HG03060 (cell line): ENCODE measurements at regions not wholly inside any gene's neighbourhood (a gene's known extent, or its start where the extent isn't known, plus 50 kb on each side); places are given as distances from the start of the nearest gene placed in this dataset.
"Not testable (repeated sequence)": the region's sequence is repeated elsewhere in the genome, so short reads cannot be mapped to it uniquely, and the experiment has no call there.

ENCODE experiments used
- ATAC-seq: cut with Tn5 transposase; IDR thresholded peaks from one replicate; pipeline ENCODE4 v1.9.1; 2021; ENCODE audit warnings: low read depth, moderate number of reproducible peaks; ENCODE audit not compliant: unreplicated experiment

DNA sequence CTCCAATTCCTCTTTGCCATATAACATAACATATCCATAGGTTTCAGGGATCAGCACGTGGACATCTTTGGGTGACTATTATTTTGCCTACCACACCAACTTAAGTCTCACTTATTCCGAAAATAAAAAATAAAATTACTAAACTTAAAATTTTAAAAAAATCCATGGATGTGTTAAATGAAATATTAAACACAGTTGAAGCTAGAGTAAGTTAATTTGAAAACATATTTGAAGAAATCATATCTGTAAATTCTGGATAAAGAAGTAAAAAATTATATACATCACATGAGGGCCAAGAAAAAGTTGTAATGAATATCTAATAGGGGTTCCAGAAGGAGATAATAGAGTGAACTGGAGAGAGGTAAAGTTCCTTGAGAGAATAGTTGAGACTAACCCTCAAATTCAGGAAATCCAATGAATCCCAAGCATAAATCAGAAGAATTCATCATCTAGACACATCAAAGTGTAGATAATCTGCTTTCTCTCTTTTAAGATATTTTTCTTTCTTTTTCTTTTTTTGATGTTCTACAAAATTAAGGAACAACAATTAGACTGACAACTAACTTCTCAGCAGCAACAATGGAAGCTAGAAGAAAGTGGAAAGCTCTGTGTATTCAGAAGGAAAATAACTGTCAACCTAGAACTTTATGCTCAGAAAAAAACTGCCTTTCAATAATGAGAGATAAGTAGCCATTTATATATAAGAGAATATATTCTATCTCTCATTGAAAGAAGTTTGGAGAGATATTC is 147.4 kb downstream of the ABHD5 start:
- no peak for ATAC-seq

DNA sequence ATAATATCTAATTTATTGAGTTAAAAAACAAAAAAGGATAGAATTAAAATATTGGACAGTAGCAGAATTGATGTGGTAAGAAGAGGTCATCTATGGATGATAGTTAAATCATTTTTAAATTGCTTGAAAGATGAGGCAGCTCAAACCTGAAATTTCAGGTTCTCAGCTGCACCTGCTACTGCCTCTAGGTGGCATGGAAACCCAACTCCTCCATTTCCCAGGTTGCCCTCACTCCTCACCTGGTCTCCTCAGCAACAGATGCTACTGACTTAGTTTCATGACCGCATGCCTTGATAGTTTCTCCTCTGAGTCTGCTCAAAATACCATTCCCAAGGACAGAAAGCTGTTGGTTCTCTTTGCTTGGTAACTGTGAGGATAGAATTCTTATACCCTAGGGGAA is 148.1 kb downstream of the ABHD5 start:
- no peak for ATAC-seq

DNA sequence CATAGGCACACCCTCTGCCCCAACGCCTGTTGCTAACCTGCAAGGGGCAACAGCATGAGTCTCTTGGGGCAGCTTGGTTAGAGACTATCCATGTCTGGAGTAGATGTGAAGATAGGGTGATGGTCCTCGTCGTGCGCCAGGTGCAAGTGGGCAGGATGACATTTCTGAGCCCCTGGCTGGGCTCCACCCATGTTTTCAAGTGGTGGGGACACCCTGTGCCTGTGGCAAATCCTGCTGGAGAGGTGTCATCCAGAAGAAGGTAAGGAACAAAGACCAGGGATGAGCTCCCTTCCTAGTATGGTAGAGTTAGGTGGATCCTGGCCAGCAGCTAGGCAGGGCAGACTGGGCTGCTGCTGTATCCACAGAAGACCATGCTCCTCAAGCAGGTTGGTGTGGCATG is 152.6 kb downstream of the ABHD5 start:
- no peak for ATAC-seq

DNA sequence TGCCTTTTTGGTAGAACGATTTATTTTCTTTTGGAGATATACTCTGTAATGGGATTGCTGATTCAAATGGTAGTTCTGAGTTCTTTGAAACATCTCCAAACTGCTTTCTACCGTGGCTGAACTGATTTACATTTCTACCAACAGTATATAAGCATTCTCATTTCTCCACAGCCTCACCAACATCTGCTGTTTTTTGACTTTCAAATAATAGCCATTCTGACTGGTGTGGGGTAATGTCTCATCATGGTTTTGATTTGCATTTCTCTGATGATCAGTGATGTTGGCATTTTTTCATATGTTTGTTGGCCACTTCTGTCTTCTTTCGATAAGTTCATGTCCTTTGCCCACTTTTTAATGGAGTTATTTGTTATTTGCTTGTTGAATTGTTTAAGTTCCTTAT is 154.0 kb downstream of the ABHD5 start:
- ATAC-seq, result no peak

DNA sequence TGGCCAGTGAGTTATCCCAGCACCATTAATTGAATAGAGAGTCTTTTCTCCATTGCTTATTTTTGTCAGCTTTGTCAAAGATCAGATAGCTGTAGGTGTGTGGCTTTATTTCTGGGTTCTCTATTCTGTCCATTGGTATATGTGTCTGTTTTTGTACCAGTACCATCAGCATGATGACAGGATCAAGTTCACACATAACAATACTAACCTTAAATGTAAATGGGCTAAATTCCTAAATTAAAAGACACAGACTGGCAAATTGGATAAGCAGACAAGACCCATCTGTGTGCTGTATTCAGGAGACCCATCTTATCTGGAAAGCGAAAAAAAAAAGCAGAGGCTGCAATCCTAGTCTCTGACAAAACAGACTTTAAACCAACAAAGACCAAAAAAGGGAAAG is 154.8 kb downstream of the ABHD5 start:
- ATAC-seq, result not testable (repeated sequence)

DNA sequence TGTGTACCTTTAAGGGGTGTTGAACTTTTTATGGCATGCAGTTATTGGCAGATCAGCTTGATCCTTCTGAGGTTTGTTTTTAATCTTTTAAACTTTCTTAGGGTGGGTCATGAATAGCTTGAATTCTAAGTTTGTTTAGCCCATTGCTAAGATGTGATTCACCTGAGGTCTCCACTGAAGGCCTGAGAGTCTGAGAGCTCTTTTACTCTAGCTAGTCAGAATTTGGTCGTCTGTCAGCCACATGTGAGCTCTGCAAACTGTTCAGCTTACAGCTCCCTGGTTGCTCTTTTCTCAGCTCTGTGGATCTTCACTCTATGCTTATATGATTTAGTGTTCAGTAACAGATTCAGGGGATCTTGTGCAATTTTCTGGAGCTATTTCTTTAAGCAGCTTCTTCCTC is 161.3 kb downstream of the ABHD5 start:
- no peak for ATAC-seq

DNA sequence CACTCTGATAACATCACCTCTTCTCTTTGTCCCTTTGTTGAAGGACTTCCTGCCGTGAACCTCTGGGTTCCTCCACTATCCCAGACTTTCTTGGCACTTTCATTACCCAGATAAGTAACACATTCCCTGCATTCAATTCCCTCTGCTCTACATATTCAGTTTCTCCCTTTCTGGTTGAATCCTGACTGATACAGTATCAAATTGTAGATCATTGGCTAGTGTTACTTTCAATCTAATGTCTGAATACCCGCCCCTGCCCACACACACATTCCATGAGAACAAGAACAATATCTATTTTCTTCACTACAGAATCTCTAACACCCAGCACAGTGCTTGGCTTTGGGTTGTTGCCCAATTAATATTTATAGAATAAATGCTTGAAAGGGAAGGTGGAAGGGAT is 163.5 kb downstream of the ABHD5 start:
- ATAC-seq, result no peak

DNA sequence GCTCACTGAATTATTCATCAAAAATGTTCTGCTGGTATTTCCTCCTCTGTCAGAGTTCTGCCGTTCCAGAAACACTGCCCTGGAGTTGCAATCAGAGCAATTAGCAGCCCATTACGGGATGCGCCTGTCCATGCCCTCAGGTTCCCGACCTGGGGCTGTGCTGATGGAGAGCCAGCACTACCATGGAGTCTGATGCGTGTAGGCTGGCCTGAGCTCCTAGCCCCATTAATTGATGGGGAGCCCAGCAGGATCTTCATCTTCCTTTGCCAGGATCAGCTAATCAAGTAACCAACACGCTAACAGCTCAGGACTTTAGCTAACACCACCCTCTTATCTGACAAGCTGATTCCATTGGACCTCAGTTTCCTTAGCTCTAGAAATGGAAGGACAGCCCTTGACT is 164.2 kb downstream of the ABHD5 start:
- no peak for ATAC-seq

DNA sequence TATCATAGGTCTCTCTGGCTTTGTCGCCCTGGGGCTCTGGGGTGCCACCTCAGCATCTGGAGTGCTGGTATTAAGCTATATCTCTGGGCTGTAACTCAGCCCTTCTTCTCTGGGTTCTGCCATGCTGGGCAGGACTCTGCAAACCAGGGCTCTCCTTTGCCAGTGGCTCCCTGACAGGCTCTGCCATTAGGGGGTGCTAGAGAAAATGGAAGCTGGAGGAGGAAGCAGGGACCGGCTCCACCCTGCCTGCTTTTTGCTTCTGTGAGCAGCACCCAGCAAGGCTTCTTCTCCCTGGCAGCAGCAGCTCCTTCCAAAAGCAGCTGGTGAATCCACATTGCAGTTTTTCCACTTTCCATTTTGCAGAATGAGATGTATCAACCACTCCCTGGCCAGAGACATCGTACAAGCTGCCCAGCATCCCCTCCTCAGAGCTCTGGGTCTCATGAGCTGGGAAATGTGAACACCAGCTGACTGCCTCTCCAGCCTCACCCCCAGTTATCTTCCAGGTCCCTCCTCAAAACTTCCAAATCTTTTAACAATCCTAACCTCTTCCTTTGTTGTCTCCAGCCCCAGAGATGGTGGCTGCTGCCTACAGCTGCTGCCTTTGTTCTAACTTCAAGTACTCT is 165.0 kb downstream of the ABHD5 start:
- no peak for ATAC-seq

DNA sequence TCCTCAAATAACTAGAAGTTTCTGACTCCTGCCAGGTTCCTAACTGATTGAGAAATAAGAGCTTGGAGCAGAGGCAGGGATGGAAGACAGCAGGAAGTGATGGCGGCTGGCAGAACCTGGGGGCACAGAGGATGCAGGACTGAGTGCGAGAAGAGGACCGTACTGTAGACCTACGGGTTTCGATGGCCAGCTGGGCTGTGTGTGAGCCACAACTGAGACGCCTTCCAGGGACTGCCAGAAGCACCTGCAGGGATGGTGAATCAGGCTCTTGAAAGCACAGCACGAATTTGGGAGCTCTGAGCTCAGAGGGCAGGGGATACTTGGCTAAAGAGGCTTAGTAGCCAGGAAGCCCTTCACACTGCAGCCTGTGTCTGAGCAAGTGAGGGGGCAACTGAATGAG is 165.6 kb downstream of the ABHD5 start:
- ATAC-seq, result no peak

DNA sequence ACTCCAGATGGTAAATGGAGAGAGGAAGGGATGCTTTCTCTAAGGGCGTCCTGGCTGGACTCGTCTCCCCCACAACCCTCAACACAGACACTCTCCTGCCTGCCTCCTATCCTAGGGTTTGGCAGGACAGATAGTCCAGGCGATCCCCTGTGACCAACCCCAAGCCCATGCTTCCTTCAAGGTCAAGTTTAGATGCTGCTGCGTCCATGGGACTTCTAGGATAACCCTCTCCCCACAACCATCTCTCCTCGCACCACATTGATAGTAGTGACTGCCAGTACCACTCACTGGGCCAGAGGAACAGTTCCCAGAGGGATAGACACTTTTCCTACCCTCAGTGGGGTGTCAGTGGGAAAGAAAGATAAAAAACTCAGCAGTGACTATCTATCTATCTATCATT is 166.0 kb downstream of the ABHD5 start:
- ATAC-seq, result no peak

DNA sequence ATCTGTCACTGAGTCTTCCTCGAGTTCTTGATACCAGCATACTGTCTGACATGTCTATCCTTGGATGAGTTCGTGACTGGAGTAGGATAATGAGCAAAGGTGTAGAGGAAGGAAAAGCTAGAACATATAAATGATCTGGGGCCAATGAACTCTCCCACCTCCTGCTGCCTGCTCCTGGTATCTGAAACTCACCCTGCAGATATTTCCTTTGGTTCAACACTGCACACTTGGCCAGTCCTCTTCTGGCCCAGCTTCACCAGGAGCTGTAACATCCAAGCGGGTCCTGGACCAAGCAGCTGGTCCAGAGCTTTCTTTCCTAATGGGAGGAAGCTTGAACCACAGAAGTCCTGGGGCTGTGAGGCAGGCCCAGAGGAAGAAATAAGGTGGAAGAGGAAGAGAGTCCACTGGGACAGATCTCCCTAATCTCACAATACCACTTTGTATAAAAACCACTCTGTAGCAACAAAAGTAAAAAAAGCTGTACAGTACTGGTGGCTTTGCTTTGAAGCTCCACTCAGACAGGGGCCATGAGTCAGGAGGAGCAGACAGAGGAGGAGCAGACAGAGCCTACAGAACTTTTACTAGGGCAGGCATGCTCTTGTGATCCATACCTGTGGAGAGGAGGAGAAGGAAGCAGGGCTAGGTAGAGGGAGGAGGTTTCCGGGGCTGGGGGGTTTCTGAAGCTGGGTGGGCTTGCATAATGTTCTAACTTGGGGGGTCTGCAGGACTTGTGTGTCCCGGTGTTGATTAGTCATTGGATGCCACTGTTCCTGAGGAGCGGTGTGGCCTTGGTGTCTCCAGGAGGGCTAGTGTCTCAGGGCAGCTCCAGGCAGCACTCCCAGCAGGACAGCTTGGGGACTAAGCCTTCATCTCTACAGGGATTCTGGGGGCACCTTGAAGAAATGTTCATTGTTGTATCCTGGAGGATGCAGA is 166.9 kb downstream of the ABHD5 start:
- no peak for ATAC-seq

DNA sequence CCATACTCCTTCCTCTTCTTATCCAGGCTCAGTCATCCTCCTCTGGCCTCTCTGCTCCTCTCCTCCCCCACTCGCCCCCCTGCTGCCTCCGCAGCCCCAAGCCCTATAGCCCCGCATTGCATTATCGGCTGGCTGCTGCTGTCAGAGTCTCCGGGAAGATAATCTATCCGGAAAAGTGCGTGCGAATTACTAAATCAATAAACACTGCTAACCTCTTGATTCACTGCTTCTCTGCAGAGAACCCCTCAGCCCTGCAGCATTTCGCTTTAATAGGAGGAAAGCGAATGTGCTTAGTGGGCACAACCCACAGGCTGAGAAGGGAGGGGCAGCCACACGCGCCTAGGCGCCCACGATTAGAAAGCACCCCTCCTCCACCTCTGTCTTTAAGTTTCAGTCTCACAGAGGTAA is 167.6 kb downstream of the ABHD5 start:
- ATAC-seq, result no peak

DNA sequence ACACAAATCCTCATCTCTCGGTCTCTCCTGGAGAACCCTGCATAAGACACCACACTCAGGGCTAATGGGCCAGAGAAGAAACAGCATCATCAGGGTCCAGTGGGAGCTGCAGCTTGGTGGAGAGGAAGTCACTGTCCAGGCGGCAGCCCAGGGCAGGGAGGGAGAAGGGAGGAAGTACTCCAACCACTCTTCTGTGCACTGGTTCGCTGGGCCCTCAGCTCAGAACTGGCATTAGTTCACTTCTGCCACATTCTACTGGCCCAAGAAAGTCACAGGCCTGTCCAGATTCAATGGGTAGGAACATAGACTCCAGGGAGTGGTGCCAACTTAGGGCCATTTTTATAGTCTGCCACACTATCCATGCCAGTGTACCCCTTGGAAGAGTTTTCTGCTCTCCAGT is 169.0 kb downstream of the ABHD5 start:
- ATAC-seq, result no peak

DNA sequence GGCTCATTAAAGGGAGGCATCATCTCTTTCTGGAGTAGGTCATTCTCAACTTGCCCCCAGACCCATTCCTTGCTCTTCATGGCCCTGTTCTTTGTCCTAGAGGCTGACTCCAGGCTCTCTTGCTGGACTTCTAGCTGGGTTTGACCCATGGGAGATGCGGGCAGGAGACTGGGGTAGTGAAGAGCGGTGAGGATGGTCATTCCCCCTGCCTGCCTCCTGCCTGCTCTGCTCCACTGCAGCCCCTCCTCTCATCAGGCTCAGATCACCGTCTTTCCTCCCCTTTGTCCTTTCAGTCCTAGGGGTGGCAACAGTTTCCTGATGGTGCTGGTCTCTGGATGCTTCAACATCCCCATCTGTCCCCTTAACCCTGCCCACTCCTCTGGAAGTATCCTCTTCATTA is 170.9 kb downstream of the ABHD5 start:
- ATAC-seq, result no peak

DNA sequence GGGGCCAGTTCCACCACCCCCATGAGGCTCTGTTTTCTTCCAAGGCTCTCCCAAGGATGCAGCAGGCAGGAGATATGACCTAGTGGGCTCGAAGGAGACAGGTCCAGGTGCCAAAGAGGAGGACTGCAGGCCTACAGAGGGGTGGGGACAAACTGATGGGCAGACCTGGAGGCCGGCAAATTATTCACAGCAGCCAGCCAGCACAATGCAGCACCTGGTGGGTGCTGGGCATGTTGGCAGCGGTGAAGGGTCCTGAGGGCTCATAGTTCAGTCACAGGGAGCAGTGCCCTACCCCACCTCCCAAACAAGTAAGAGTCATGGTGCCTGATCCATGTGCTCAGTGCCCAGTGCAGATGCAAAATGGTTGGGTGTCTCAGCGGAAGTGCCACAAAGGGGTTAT is 171.7 kb downstream of the ABHD5 start:
- ATAC-seq, result no peak

DNA sequence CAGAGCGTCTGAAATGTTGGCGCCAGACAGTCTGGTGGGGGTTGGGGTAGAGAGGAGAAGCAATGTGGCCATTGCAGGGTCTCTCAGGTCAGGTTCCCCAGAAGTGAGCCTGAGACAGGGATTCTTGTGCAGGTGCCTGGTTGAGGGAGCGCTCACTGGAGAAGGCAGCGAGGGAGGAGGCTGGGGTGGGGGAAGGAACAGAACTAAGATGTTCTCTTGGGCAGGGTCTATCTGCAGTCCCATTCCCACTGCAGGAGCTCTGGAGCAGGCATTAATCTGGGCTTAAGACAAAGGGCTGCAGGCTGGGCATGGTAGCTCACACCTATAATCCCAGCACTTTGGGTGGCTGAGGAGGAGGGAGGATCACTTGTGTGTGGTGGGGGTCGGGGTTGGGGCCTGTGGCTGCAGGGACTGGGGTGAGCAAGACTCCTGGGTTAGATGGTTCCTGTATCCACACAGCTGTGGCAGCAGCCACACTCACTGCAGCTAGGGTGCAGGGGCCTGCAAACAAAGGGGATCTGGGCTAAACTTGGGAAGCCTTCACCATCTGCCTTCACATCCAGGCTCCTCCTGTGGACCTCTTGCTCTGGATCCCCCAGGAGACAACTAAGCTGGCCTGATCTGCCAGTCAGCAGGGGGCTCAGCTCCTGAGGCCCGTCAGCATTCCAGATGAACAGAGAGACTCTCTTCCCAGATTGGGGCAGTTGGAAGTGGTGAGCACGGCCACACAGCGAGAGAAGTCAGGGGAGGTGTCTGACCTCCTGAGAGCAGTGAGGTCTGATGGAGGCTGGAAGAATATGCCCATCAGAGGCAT is 172.5 kb downstream of the ABHD5 start:
- ATAC-seq, result no peak

DNA sequence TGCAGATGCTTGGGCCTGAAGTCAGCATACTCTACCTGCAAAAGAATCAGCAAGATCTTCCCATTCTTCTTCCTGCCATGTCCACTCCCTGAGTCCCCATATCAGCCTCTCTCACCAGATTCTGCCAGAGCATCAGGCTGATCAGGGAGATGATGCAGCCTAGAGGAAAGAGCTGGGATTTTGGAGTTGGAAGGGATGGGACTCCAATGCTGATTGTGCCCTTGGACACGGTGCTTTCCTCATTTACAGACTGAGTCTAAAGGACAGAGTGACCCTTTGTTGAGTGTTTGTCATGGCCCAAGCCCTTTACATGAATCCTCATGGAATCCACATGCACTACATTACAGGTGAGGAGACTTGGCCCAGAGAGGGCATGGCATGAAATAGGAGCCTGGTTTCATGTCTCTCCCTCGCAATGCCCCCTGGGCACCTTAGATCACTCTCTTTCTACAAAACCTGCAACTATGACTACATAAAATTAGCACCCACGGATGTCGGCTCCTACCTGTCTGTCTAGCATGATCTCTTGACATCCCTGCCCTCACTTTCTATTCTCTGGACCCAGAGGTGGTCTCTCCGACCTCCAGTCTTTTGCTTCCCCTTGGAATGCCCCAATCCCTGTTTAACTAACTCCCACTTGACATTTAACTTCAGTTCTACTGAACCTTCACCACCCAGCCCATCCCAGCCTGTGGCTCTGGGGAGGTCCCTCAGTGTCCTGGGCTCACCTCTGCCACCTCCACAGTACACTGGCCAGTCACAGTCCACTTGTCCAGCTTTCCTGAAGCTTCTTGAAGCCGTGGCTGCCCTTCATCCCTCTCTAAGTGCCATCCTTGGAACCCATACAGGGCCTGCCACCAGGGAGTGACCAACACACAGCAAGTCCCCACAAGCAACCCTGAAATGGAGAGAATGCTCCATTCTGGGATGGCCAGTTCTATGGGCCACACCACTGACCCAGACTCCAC is 173.5 kb downstream of the ABHD5 start:
- ATAC-seq, result no peak

DNA sequence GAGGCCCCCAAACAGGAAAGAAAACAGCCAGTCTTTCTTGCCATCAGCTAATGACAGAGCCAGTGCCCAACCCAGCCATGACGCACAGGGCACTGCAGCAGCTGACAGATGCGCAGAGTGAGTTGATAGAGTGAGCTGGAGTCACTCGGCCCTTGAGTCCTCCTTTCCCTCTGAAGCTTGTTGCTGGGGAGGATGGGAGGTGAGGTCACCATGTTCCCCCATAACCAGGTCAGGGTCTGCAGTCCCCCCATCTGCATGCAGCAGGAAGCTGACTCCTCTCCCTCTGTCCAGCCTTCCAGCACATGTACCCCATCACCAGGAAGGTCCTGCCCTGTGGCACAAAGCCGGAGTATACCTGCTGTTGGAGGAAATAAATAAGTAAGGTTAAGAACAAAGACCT is 174.6 kb downstream of the ABHD5 start:
- no peak for ATAC-seq
